Stromal cell of bone marrow (primary cell): ENCODE measurements at regions not wholly inside any gene's neighbourhood (a gene's known extent, or its start where the extent isn't known, plus 50 kb on each side); places are given as distances from the start of the nearest gene placed in this dataset.

Source experiments
- DNase-seq: peaks from one replicate; pipeline ENCODE4 v3.0.0-alpha.2; 2012; ENCODE audit warnings: low read depth

GRCh38 chr2:238985041-238985729, 137.3 kb downstream of the TWIST2 start:
- no peak for DNase-seq

DNA sequence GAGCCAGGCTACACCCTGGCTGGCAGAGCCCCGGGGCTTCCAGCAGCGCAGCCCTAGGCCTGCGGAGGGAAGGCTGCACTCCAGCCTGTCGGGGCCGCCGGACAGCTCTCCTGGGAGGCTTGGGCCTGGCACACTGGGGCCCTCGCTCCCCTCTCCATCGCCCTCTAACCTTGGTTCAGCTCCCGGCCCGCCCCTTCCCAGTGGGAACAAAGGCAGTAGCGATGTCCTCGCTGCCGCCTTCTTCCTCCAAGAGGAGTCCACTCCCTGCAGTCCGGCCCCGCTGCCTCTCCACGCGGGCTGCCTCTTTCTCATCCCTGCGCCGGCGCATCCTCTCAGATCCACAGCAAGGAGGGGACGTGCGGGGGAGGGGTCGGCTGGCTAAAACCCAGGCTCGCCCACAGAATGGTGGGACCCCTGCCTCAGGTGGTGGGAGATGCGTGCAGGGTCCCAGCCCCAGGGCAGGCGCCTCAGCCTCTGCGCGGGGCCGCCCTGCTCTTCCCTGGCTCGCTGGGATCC, 138.1 kb downstream of the TWIST2 start:
- DNase-seq = no peak

DNA sequence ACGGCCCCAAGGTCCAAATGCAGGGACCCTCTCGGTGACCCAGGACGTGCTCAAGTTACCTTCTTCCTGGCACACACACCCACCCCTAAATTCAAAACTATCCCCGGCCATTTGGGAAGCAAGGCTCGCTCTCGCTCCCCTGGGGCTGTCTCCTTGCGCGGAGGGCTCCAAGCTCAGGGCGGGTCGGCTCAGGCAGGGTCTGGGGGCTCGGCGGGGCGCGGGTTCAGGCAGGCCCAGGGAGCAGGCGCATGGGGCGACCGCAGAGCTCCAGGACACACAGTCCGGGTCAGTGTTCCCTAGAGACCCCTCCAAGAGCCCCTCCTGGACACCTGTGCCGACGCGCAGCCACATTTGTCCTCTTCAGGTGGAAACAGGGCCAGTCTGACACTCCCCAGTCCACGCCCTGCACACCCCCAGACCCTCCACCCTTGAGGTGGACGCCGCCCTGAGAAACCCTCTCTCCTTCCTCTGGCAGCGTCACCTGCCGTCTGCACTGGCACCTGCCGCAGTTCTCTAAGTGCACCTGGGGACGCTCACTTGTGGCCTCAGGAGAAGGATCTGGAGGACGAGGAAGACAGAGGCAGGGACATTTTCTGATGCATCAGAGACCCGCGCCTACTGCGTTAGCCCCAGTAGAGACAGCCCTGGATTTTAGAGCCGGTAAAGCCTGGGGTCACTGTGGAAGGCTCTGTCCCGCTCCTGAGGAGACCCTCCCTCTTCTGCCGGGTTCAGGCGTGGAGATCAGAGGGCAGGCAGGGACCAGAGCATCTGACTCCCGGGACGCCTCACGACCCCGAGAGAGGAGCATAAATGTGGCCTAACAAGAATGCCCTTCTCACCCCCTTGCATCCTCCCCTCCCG, 138.8 kb downstream of the TWIST2 start:
- DNase-seq = no peak

GRCh38 chr2:238987352-238987981, 139.6 kb downstream of the TWIST2 start:
- DNase-seq = no peak

DNA sequence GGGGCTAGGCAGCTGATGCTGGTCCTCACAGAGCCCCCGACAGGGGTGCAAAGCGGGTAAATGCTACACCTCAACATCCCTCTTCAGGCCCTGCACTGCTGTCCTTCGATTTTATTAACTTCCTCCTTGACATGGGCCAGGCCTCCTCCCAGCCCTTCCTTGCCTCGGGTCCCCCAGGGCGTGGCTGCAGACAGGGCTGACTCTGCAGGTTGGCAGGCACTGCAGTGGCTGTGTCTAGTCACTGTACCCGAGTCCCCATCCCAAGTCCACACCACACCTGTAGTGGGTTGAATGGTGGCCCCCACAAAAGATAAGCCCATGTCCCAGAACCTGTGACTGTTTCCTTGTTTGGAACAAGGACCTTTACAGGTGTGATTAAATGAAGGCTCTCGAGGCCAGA, 140.2 kb downstream of the TWIST2 start:
- no peak for DNase-seq

- DNase-seq = no peak
Observed at GRCh38 chr2:238988752-238989151, 140.9 kb downstream of the TWIST2 start.

DNA sequence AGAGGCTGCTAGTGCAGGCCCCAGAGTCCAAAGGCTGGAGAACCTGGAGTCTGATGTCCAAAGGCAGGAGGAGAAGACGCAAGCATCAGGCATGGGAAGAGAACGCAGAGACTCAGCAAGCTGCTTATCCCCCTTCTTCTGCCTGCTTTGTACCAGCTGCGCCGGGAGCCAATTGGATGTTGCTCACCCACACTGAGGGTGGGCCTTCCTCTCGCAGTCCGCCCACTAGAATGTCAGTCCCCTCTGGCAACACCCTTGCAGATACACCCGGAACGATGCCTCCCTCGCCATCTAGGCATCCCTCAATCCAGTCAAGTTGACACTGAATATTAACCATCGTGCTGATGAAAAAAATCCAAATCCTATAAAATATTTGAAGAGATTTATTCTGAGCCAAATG, 141.6 kb downstream of the TWIST2 start:
- DNase-seq = no peak

DNA sequence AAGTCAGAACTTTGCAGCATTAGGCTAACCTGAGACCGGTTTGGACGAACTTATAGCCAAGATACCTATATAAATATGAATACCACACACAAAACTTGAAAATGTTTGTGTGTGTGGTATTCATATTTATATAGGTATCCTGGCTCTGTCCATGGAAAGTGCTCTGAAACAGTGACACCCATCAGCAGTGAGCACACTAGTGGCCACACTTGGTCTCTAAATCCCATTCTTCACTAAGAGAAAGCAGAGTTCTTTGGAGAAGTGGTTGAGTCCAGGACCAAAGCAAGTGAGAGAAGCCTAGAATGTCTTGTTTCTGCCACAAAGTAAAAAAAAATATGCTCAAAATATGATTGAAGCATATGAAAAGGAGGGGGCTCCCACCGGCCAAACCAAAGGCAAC, 146.5 kb downstream of the TWIST2 start:
- no peak for DNase-seq

DNA sequence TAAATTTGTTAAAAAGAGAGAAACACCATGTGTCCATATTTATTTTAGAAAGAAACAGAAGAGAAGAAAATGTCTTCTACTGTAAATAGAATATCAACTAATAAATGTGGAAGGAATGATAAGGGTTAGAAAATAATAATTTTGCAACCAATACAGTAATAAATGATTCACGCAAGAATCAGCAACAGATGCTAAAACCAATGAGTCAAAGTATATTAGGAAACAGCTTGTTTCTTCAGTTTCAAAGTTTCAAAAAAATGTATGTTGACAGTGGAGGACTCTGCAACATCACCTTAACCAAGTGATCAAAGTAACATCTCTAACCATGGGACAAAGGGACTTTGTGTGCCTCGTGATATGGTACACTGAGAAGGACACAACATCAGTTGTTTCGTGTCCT, 147.0 kb downstream of the TWIST2 start:
- no peak for DNase-seq

GRCh38 chr2:238995634-238996033, 147.7 kb downstream of the TWIST2 start:
- DNase-seq = no peak

GRCh38 chr2:238996331-238997136, 148.6 kb downstream of the TWIST2 start:
- no peak for DNase-seq

- DNase-seq = no peak
Observed at GRCh38 chr2:238997137-238997390, 149.2 kb downstream of the TWIST2 start.

DNA sequence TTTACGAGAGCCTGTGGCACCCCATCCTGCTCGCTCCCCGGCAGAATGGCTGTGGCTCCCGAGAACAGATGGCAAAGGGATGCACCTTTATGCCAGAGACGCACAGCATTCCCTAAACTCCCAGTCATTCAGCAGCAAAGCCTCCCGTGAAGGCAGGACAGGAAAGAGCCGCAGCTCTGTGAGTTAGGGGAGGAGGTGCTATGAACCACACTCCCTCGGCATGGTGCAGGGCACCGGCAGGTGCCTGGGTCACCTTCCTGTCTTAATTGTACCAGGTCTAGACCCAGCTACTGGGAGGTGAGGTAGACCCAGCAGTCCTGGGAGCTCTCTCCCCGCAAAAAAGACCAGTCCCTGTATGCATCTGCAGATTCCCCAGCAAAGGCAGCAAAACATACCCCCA, 149.8 kb downstream of the TWIST2 start:
- no peak for DNase-seq
